Prostate gland (tissue), 2 donors: ENCODE measurements at regions not wholly inside any gene's neighbourhood (a gene's known extent, or its start where the extent isn't known, plus 50 kb on each side); places are given as distances from the start of the nearest gene placed in this dataset.

ENCODE experiments used
- DNase-seq: peaks from one replicate; pipeline ENCODE4 v3.0.0-alpha.2; 2019; ENCODE audit warnings: low spot score
- H3K27ac ChIP-seq, 2 donors: fragments of 200-600 bp; sonication (generic); 2 replicates each; pipeline ENCODE4 v1.5.1; 2017 to 2019
- H3K27me3 ChIP-seq: fragments of 200-600 bp; sonication (generic); replicated peaks from 2 replicates; pipeline ENCODE4 v1.5.1; 2019; ENCODE audit not compliant: insufficient read depth
- H3K36me3 ChIP-seq, 2 donors: fragments of 200-600 bp; sonication (generic); 1 replicate in 1 of 2; 2 replicates in 1 of 2; pipeline versions ENCODE4 v1.5.1 to v1.8.1; 2017 to 2019
- H3K4me1 ChIP-seq: fragments of 200-600 bp; sonication (generic); replicated peaks from 2 replicates; pipeline ENCODE4 v1.5.1; 2019
- H3K4me3 ChIP-seq, 2 donors: fragments of 200-600 bp; sonication (generic); 2 replicates each; pipeline ENCODE4 v1.5.1; 2017 to 2019
- H3K9me3 ChIP-seq: fragments of 200-600 bp; sonication (generic); 2 replicates; pipeline ENCODE4 v1.5.1; 2017
- POLR2A ChIP-seq: fragments of 450-650 bp; IDR thresholded peaks from one replicate; pipeline ENCODE4 v1.6.1; 2016; ENCODE audit warnings: antibody characterized with exemption, mild to moderate bottlenecking
- POLR2AphosphoS5 ChIP-seq: sonication (generic); formaldehyde crosslinking; IDR thresholded peaks from one replicate; pipeline ENCODE4 v1.6.1; 2017; ENCODE audit warnings: antibody characterized with exemption
- WGBS: methylation state at CpG from one replicate; pipeline ENCODE4 v1.1.5; 2018; 5-methylcytosine and 5-hydroxymethylcytosine counted together
- intact Hi-C: fragments of 100-400 bp; cut with DNase I; formaldehyde crosslinking; loops from one replicate; pipeline ENCODE4 v1.14.2; 2022
- TF ChIP-seq, protein P1 (sequence below), 4 experiments: fragments of 200-600 bp in 2 of 4; fragments of 450-650 bp in 2 of 4; sonication (generic) in 2 of 4; IDR thresholded peaks; 1 replicate in 3 of 4; 2 replicates in 1 of 4; pipeline ENCODE4 v1.5.1; 2016 to 2019; ENCODE audit warnings: antibody characterized with exemption in 4 of 4, mild to moderate bottlenecking in 2 of 4, moderate library complexity in 2 of 4

DNA sequence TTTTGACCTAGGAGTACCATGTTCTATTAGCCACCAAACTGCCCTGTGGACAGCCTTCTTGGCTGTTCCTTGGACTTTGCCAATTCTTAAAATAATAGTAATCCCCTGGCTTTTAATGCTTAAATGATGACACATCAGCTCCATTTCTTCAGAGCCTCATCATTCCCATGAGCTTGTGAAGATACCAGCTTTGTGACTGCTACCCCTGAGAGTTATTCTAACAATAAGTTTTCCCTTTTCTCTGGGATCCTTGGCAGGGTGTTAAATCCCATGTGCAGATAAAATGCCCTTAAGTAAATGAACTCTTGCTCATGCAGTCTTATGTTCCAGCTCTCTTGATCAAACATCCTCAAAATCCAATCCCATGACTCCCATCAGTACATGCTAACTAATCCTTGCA lies 415.3 kb downstream of the CETN3 start:
- no peaks in the 10 kb centered on the region for H3K4me1 ChIP-seq
- H3K9me3 ChIP-seq = no peaks in the 10 kb centered on the region
- TF ChIP-seq POLR2A (no peak), POLR2AphosphoS5 (no peak)
- no peak for DNase-seq
- no peaks in the 10 kb centered on the region for H3K36me3 ChIP-seq
- no peak overlapping the region for H3K27ac ChIP-seq
- H3K4me3 ChIP-seq = no peak overlapping the region
- intact Hi-C loops = no loop called here
- no peaks in the 10 kb centered on the region for H3K27me3 ChIP-seq

DNA sequence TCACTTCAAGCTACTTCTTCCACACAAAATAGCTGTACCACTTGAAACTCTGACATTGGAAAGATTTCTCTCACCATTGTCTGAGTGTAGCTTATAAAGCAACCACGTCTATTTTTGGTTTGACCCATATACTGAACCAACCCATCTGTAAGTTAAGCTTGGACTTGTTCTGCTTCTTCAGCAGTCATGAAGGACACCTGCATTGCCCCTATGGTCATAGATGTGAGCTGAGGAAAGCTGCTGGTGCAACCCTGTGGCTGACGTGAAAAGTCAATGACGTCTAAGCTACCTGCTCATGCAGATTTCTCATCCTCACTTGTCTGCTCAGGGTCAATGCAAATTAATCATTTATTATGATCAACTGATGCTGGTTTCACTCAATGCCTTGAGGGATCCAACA lies 417.4 kb downstream of the CETN3 start:
- intact Hi-C loops = no loop called here
- H3K27me3 ChIP-seq = no peaks in the 10 kb centered on the region
- no peaks in the 10 kb centered on the region for H3K9me3 ChIP-seq
- TF ChIP-seq POLR2A (no peak), POLR2AphosphoS5 (no peak)
- TF ChIP-seq, protein P1, sequence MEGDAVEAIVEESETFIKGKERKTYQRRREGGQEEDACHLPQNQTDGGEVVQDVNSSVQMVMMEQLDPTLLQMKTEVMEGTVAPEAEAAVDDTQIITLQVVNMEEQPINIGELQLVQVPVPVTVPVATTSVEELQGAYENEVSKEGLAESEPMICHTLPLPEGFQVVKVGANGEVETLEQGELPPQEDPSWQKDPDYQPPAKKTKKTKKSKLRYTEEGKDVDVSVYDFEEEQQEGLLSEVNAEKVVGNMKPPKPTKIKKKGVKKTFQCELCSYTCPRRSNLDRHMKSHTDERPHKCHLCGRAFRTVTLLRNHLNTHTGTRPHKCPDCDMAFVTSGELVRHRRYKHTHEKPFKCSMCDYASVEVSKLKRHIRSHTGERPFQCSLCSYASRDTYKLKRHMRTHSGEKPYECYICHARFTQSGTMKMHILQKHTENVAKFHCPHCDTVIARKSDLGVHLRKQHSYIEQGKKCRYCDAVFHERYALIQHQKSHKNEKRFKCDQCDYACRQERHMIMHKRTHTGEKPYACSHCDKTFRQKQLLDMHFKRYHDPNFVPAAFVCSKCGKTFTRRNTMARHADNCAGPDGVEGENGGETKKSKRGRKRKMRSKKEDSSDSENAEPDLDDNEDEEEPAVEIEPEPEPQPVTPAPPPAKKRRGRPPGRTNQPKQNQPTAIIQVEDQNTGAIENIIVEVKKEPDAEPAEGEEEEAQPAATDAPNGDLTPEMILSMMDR (IDR thresholded peaks at IDR 0.05) = no peak
- H3K4me3 ChIP-seq = no peak overlapping the region
- no peak for DNase-seq
- H3K4me1 ChIP-seq = no peaks in the 10 kb centered on the region
- no peaks in the 10 kb centered on the region for H3K36me3 ChIP-seq
- 95% methylated on average over 3 of the region's 3 CpGs for WGBS
- no peak overlapping the region for H3K27ac ChIP-seq

DNA sequence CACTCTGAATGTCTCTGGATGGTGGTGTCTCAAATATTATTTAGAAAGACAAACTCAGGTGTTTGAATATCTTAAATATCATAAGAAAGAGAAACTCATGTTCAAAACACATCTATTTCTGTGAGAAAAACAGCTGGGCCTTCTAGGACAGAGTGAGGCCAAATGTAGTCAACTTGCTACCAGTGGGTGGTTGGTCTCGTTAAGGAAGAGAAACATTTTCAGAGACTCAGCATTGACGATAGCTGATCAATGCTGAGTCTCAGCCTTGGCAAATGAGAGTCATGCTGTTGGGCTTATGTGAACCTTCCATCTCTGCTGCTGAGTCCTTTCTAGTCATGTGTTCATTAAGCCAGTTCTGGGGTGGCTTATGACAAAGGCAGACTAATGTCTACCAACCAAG lies 418.0 kb downstream of the CETN3 start:
- H3K9me3 ChIP-seq = no peaks in the 10 kb centered on the region
- WGBS = 97% methylated on average over 2 of the region's 2 CpGs
- no peaks in the 10 kb centered on the region for H3K36me3 ChIP-seq
- TF ChIP-seq, protein P1 (IDR thresholded peaks at IDR 0.05) = no peak
- TF ChIP-seq POLR2AphosphoS5 (no peak), POLR2A (no peak)
- no peak overlapping the region for H3K27ac ChIP-seq
- intact Hi-C loops = no loop called here
- no peaks in the 10 kb centered on the region for H3K27me3 ChIP-seq
- no peaks in the 10 kb centered on the region for H3K4me1 ChIP-seq
- no peak overlapping the region for H3K4me3 ChIP-seq
- no peak for DNase-seq

DNA sequence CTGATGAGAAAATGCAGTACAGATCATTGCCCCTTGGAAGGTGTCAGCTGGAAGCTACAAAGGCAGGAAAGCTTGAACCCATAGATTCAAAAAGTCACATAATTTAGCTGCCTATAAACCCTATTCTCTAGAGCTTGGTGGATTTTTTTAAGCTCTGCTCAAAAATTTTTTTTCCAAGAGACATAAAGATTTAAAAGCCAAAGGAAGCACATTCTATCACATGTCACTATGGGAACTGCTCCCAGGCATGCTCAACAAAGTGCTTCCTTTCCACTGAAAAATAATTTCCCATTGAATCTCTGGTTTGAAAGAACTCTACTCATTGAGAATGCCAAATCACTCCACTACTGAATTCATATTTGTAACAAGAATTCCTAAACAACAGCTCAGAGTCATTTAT lies 419.8 kb downstream of the CETN3 start:
- Histone ChIP-seq H3K27ac (no peak overlapping the region), H3K27me3 (no peaks in the 10 kb centered on the region)

DNA sequence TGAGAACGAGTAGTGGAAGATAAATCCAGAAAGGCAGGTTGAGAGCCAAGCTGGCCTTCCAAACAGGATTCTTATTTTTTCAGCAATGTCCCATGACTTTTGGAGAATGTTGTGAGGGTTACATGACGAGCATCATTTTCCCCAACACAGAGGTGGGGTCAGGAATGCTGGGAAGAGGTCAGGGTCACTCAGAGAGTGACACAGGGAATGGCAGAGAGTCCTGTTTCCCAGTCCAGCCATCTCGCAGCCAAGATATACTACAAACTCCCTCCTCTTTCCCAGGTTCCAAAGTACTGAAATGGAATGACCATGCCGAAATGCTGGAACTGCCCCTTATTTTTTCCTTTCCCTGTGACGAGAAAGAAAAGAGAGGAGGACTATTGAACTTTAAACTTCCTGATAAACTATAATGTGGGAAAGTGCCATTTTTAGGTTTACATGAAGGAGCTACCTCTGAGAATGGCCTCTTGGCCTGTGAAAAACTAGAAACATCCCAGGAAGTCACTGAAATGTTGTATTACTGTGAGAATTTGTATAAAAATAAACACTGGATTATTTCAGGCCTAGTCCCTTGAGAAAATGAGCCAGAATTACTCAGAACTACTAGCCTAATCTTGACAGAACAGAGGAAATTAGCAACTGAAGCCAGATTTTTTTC lies 420.4 kb downstream of the CETN3 start:
- TF ChIP-seq, protein P1 (IDR thresholded peaks at IDR 0.05) = no peak
- TF ChIP-seq POLR2A (no peak), POLR2AphosphoS5 (no peak)
- DNase-seq = no peak

More for the DNA sequence above, 419.8 kb downstream of the CETN3 start:
- H3K4me3 ChIP-seq = no peak overlapping the region
- TF ChIP-seq POLR2A (no peak), POLR2AphosphoS5 (no peak)
- TF ChIP-seq, protein P1 (IDR thresholded peaks at IDR 0.05) = no peak
- no peak for DNase-seq
- H3K36me3 ChIP-seq = no peaks in the 10 kb centered on the region
- intact Hi-C loops = no loop called here
- no peaks in the 10 kb centered on the region for H3K9me3 ChIP-seq
- no peaks in the 10 kb centered on the region for H3K4me1 ChIP-seq

More for the DNA sequence above, 420.4 kb downstream of the CETN3 start:
- no peaks in the 10 kb centered on the region for H3K9me3 ChIP-seq
- no peaks in the 10 kb centered on the region for H3K4me1 ChIP-seq
- no peaks in the 10 kb centered on the region for H3K27me3 ChIP-seq
- H3K36me3 ChIP-seq = no peaks in the 10 kb centered on the region
- no peak overlapping the region for H3K27ac ChIP-seq
- H3K4me3 ChIP-seq = no peak overlapping the region
- 71% methylated on average over 5 of the region's 5 CpGs for WGBS
- intact Hi-C loops = no loop called here
